Keratinocyte (primary cell): ENCODE measurements at regions not wholly inside any gene's neighbourhood (a gene's known extent, or its start where the extent isn't known, plus 50 kb on each side); places are given as distances from the start of the nearest gene placed in this dataset.

Source experiments
- DNase-seq: peaks from one replicate; pipeline ENCODE4 v3.0.0-alpha.2; 2011; ENCODE audit warnings: low read depth, missing footprints, low spot score
- FAIRE-seq: peaks from 2 replicates; lab custom pipeline; 2011; peaks lifted over from hg19 to GRCh38; lab: Jason Lieb, UNC
- H2AFZ ChIP-seq: 2 replicates; pipeline ENCODE4 v1.6.0; 2012; ENCODE audit warnings: low read length, control low read depth, inconsistent platforms; ENCODE audit not compliant: control insufficient read depth
- H3K27ac ChIP-seq: 2 replicates; pipeline ENCODE4 v1.5.1; 2011; ENCODE audit warnings: low read length; ENCODE audit not compliant: control insufficient read depth, insufficient read depth
- H3K27me3 ChIP-seq: 3 replicates; pipeline ENCODE4 v1.6.0; 2011; ENCODE audit warnings: low read length; ENCODE audit not compliant: control insufficient read depth, insufficient read depth; ENCODE audit errors: extremely low read depth
- H3K36me3 ChIP-seq, 2 experiments: 2 replicates in 1 of 2; 3 replicates in 1 of 2; pipeline ENCODE4 v1.5.1; 2011; ENCODE audit warnings: low read length in 2 of 2, mild to moderate bottlenecking in 1 of 2; ENCODE audit not compliant: control insufficient read depth in 2 of 2, insufficient read depth in 2 of 2; ENCODE audit errors: extremely low read depth in 1 of 2
- H3K4me1 ChIP-seq: 3 replicates; pipeline ENCODE4 v1.5.1; 2011; ENCODE audit warnings: low read length; ENCODE audit not compliant: control insufficient read depth, insufficient read depth; ENCODE audit errors: extremely low read depth
- H3K4me2 ChIP-seq: 3 replicates; pipeline ENCODE4 v1.6.0; 2011; ENCODE audit warnings: low read depth, low read length; ENCODE audit not compliant: control insufficient read depth, insufficient read depth; ENCODE audit errors: extremely low read depth
- H3K4me3 ChIP-seq, 3 experiments: fragments of 200-600 bp in 1 of 3; sonication (generic) in 1 of 3; 2 replicates in 2 of 3; 3 replicates in 1 of 3; pipeline ENCODE4 v1.5.1; 2011 to 2016; ENCODE audit warnings: low read length in 3 of 3, mild to moderate bottlenecking in 3 of 3, control low read depth in 2 of 3, inconsistent platforms in 1 of 3, low read depth in 1 of 3, mixed read lengths in 1 of 3, mixed run types in 1 of 3, moderate library complexity in 1 of 3; ENCODE audit not compliant: control insufficient read depth in 2 of 3, insufficient read depth in 2 of 3; ENCODE audit errors: extremely low read depth in 1 of 3
- H3K79me2 ChIP-seq: 2 replicates; pipeline ENCODE4 v1.6.0; 2012; ENCODE audit warnings: low read length; ENCODE audit not compliant: control insufficient read depth, insufficient read depth
- H3K9ac ChIP-seq: 3 replicates; pipeline ENCODE4 v1.6.0; 2011; ENCODE audit warnings: low read length; ENCODE audit not compliant: control insufficient read depth, insufficient read depth; ENCODE audit errors: extremely low read depth
- H3K9me1 ChIP-seq: 3 replicates; pipeline ENCODE4 v1.6.0; 2011; ENCODE audit warnings: low read length; ENCODE audit not compliant: control insufficient read depth, insufficient read depth; ENCODE audit errors: extremely low read depth
- H3K9me3 ChIP-seq: 2 replicates; pipeline ENCODE4 v1.5.1; 2012; ENCODE audit warnings: low read depth, low read length; ENCODE audit not compliant: control insufficient read depth
- H4K20me1 ChIP-seq: 3 replicates; pipeline ENCODE4 v1.6.0; 2011; ENCODE audit warnings: low read length; ENCODE audit not compliant: control insufficient read depth, insufficient read depth; ENCODE audit errors: extremely low read depth
- CTCF ChIP-seq, 3 experiments: IDR thresholded peaks in 1 of 3; conservative IDR thresholded peaks in 1 of 3; optimal IDR thresholded peaks in 1 of 3; 2 replicates in 2 of 3; 3 replicates in 1 of 3; pipeline versions ENCODE3 to v1.5.1; 2011; ENCODE audit warnings: low read length in 3 of 3, mild to moderate bottlenecking in 3 of 3, moderate library complexity in 2 of 3, control low read depth in 1 of 3, inconsistent platforms in 1 of 3; ENCODE audit not compliant: insufficient read depth in 2 of 3; ENCODE audit errors: extremely low read depth in 1 of 3
- EZH2 ChIP-seq: IDR thresholded peaks from one replicate; pipeline ENCODE4 v1.6.1; 2012; ENCODE audit warnings: inconsistent platforms, mild to moderate bottlenecking, low read length, moderate library complexity
- dilution Hi-C: fragments of 300-500 bp; cut with MboI; formaldehyde crosslinking; loops from one replicate; pipeline ENCODE4 v1.7.0; 2020; ENCODE audit warnings: low sequenced_read_pairs; ENCODE audit not compliant: extremely low pct_ligation_motif_present

- Histone ChIP-seq H3K27ac (peak overlapping the region; percentile 68), H3K36me3 (no peaks in the 10 kb centered on the region), H3K9me1 (no peaks in the 10 kb centered on the region), H3K4me1 (peaks cover 43% of the 10 kb centered on the region), H3K27me3 (no peaks in the 10 kb centered on the region), H3K4me3 (no peak overlapping the region), H3K79me2 (no peaks in the 10 kb centered on the region), H3K4me2 (peak overlapping the region; percentile 52), H3K9me3 (no peaks in the 10 kb centered on the region), H3K9ac (no peak overlapping the region), H4K20me1 (no peaks in the 10 kb centered on the region), H2AFZ (no peak overlapping the region)
- DNase-seq = no peak
- FAIRE-seq = peak; percentile 9
- dilution Hi-C loops = no loop called here
- TF ChIP-seq CTCF (optimal IDR thresholded peaks at IDR 0.05 in 1 of 3, IDR thresholded peaks at IDR 0.05 in 1 of 3, conservative IDR thresholded peaks at IDR 0.05 in 1 of 3; ENCODE audit: extremely low read depth in 1 of 3, insufficient read depth in 2 of 3, low read length in 3 of 3) = no peak
- TF ChIP-seq EZH2 = no peak
Observed at GRCh38 chr2:226079196-226079595, 679.7 kb downstream of the NYAP2 start.

- FAIRE-seq (peak; percentile 83), DNase-seq (no peak)
- Histone ChIP-seq H3K9me1 (no peaks in the 10 kb centered on the region), H3K27me3 (no peaks in the 10 kb centered on the region), H3K9me3 (no peaks in the 10 kb centered on the region), H4K20me1 (no peaks in the 10 kb centered on the region), H3K4me2 (no peak overlapping the region), H3K27ac (peak overlapping the region; percentile 68), H3K36me3 (no peaks in the 10 kb centered on the region), H3K4me1 (peaks cover 43% of the 10 kb centered on the region), H3K9ac (no peak overlapping the region), H2AFZ (no peak overlapping the region), H3K4me3 (no peak overlapping the region), H3K79me2 (no peaks in the 10 kb centered on the region)
- no peak for TF ChIP-seq EZH2
- TF ChIP-seq CTCF (optimal IDR thresholded peaks at IDR 0.05 in 1 of 3, IDR thresholded peaks at IDR 0.05 in 1 of 3, conservative IDR thresholded peaks at IDR 0.05 in 1 of 3; ENCODE audit: extremely low read depth in 1 of 3, insufficient read depth in 2 of 3, low read length in 3 of 3) = no peak
- dilution Hi-C loops = no loop called here
Observed at GRCh38 chr2:226078666-226079065, 679.2 kb downstream of the NYAP2 start.
